ENCODE measurements at regions not wholly inside any gene's neighbourhood (a gene's known extent, or its start where the extent isn't known, plus 50 kb on each side); places are given as distances from the start of the nearest gene placed in this dataset.
A peak's percentile ranks its signal among the peaks of the same experiment; 100 is the strongest.

GRCh38 chr16:86831366-86831765, 253.0 kb downstream of the FOXL1 start (continued):
- no peak for TF ChIP-seq HOXA7 (CRISPR knock-in tag; IDR thresholded peaks at IDR 0.05; ENCODE audit: borderline replicate concordance)
- no peak for TF ChIP-seq SP2 (tag by site-specific recombination; IDR thresholded peaks at IDR 0.05)
- TF ChIP-seq ZNF362 (tag by site-specific recombination; IDR thresholded peaks at IDR 0.05), result no peak
- TF ChIP-seq MEIS1 (CRISPR knock-in tag; IDR thresholded peaks at IDR 0.05; ENCODE audit: borderline replicate concordance), result no peak
- no peak for TF ChIP-seq ZNF777 (tag by site-specific recombination; IDR thresholded peaks at IDR 0.05; ENCODE audit: borderline replicate concordance)
- TF ChIP-seq PRDM2 (tag by site-specific recombination; IDR thresholded peaks at IDR 0.05; ENCODE audit: borderline replicate concordance), result no peak
- TF ChIP-seq HOXD13 (CRISPR knock-in tag; IDR thresholded peaks at IDR 0.05; ENCODE audit: borderline replicate concordance), result no peak
- no peak for TF ChIP-seq SETDB1 (IDR thresholded peaks at IDR 0.05; ENCODE audit: insufficient read length, low read length)
- TF ChIP-seq ZNF266 (tag by site-specific recombination; IDR thresholded peaks at IDR 0.05; ENCODE audit: low read depth), result no peak
- no peak for TF ChIP-seq PRDM4 (tag by site-specific recombination; IDR thresholded peaks at IDR 0.05)

GRCh38 chr16:86833136-86833535, 254.8 kb downstream of the FOXL1 start:
- CTCF ChIA-PET, result interaction anchor here (1.1 to 1.7 kb wide), 5 partner anchors 8 to 268 kb away, joined by 3 to 6 read pairs (median 3); no protein-coding TSS in a partner anchor

More at GRCh38 chr16:86833136-86833535, 254.8 kb downstream of the FOXL1 start:
- H3K4me1 ChIP-seq (ENCODE audit: control insufficient read depth, insufficient read depth, low read length), result no peaks in the 10 kb centered on the region
- H3K4me3 ChIP-seq (ENCODE audit: low read depth, low read length), result no peak overlapping the region
- no peak overlapping the region for H3K27ac ChIP-seq (ENCODE audit: extremely low read depth, low read depth, low read length)
- H3K9me3 ChIP-seq (ENCODE audit: control insufficient read depth, insufficient read depth, low read depth, low read length), result no peaks in the 10 kb centered on the region
- peak; percentile 35; the same call in 1 of the 2 replicates for TF ChIP-seq ZFHX2 (tag by site-specific recombination; conservative IDR thresholded peaks at IDR 0.05)
- TF ChIP-seq ZNF148 (tag by site-specific recombination; IDR thresholded peaks at IDR 0.05; ENCODE audit: borderline replicate concordance), result no peak
- TF ChIP-seq ZNF391 (tag by site-specific recombination; IDR thresholded peaks at IDR 0.05; ENCODE audit: borderline replicate concordance, low read depth), result no peak
- no peak for TF ChIP-seq ZNF623 (tag by site-specific recombination; IDR thresholded peaks at IDR 0.05)
- TF ChIP-seq EGR2 (tag by site-specific recombination; IDR thresholded peaks at IDR 0.05; ENCODE audit: low read depth), result peak; percentile 51; the same call in 1 of the 2 replicates
- TF ChIP-seq ZNF114 (tag by site-specific recombination; IDR thresholded peaks at IDR 0.05), result no peak
- no peak for TF ChIP-seq ZBTB48 (tag by site-specific recombination; IDR thresholded peaks at IDR 0.05)
- H3K36me3 ChIP-seq (ENCODE audit: control insufficient read depth in 2 of 2, insufficient read depth in 1 of 2, low read length in 2 of 2), result no peaks in the 10 kb centered on the region
- POLR2A ChIA-PET, result no interaction called here
